Thoracic aorta (tissue), 2 donors: ENCODE measurements at regions not wholly inside any gene's neighbourhood (a gene's known extent, or its start where the extent isn't known, plus 50 kb on each side); places are given as distances from the start of the nearest gene placed in this dataset.

Source experiments
- ATAC-seq: fragments of 150-250 bp; one replicate; pipeline ENCODE4 v1.8.0; 2017; ENCODE audit warnings: low read depth; ENCODE audit not compliant: insufficient number of reproducible peaks, low FRiP score
- DNase-seq: peaks from one replicate; pipeline ENCODE4 v3.0.0-alpha.2; 2020; ENCODE audit warnings: low spot score
- H3K27ac ChIP-seq, 2 donors: fragments of 200-600 bp; sonication (generic); 1 replicate in 1 of 2; 2 replicates in 1 of 2; pipeline ENCODE4 v1.5.1; 2016; ENCODE audit warnings: mild to moderate bottlenecking in 2 of 2, moderate library complexity in 2 of 2
- H3K27me3 ChIP-seq: fragments of 200-600 bp; sonication (generic); replicated peaks from 2 replicates; pipeline ENCODE4 v1.6.0; 2016; ENCODE audit warnings: mild to moderate bottlenecking; ENCODE audit not compliant: insufficient read depth
- H3K36me3 ChIP-seq: fragments of 200-600 bp; sonication (generic); one replicate; pipeline ENCODE4 v1.5.1; 2016
- H3K4me1 ChIP-seq, 2 donors: fragments of 200-600 bp; sonication (generic); 1 replicate in 1 of 2; 2 replicates in 1 of 2; pipeline versions ENCODE4 v1.5.1 to v1.6.0; 2016; ENCODE audit warnings: low read depth in 2 of 2, mild to moderate bottlenecking in 1 of 2; ENCODE audit not compliant: control insufficient read depth in 1 of 2
- H3K4me3 ChIP-seq: fragments of 200-600 bp; sonication (generic); 2 replicates; pipeline ENCODE4 v1.5.1; 2016; ENCODE audit warnings: mild to moderate bottlenecking
- H3K9me3 ChIP-seq: fragments of 200-600 bp; sonication (generic); 2 replicates; pipeline ENCODE4 v1.5.1; 2016
- TF ChIP-seq, protein P1 (sequence below): fragments of 200-600 bp; sonication (generic); IDR thresholded peaks from one replicate; pipeline ENCODE4 v1.5.1; 2019; ENCODE audit warnings: antibody characterized with exemption

DNA sequence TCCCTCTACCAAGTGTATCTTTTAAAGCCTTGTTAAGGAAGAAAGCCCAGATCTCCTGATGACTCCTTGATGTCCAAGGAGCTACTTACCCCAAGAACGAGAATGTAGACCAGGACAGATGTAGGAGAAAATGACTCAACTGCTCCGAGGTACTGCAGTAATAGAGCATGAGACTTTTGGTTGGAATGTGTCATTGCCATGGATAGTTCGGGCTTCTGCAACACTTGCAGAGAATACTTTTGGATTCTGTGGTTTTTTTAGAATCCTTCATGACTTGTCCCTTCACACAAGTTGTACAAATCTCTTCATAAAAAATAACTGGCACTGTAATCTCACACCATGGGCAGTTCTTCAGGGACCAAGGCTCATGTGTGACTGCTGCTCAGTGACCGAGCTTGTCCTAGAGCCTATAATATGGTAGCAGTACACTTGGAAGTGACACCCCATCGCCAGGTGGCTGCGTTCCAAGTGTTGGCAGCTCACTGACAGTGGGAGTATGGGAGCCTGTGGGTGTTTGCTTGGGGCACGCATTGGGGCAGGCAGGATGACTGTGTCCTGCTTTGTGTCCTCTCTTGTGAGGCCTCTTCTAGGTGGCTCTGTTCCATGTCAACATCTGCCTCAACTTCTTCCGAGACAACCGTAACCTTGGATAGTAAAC is 87.9 kb upstream of the WDR1 start:
- Histone ChIP-seq H3K4me1 (no peaks in the 10 kb centered on the region), H3K27me3 (no peaks in the 10 kb centered on the region), H3K9me3 (no peaks in the 10 kb centered on the region), H3K27ac (no peak overlapping the region), H3K4me3 (no peak overlapping the region), H3K36me3 (no peaks in the 10 kb centered on the region)
- ATAC-seq (no peak), DNase-seq (no peak)
- TF ChIP-seq, protein P1, sequence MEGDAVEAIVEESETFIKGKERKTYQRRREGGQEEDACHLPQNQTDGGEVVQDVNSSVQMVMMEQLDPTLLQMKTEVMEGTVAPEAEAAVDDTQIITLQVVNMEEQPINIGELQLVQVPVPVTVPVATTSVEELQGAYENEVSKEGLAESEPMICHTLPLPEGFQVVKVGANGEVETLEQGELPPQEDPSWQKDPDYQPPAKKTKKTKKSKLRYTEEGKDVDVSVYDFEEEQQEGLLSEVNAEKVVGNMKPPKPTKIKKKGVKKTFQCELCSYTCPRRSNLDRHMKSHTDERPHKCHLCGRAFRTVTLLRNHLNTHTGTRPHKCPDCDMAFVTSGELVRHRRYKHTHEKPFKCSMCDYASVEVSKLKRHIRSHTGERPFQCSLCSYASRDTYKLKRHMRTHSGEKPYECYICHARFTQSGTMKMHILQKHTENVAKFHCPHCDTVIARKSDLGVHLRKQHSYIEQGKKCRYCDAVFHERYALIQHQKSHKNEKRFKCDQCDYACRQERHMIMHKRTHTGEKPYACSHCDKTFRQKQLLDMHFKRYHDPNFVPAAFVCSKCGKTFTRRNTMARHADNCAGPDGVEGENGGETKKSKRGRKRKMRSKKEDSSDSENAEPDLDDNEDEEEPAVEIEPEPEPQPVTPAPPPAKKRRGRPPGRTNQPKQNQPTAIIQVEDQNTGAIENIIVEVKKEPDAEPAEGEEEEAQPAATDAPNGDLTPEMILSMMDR, result no peak

DNA sequence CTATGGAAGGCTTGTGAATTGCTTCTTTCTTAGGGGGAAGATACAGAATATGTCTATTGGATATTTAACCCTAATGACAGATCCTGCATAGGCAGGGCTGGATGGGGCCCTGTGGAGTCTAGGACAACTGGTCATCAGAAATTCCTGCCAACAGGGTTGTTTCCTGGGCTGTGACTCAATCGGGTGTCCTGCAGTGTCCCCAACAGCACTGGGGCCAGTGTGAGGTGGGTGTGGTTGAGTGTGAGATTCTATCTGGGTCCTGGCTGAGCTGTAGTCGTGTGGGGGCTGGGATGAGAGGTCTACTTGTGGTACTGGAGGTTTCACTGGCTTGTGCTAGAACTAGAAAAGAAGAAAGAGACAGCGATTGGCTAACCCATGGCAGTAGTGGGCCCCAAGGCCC is 87.3 kb upstream of the WDR1 start:
- no peak overlapping the region for H3K27ac ChIP-seq
- TF ChIP-seq, protein P1, result no peak
- no peaks in the 10 kb centered on the region for H3K9me3 ChIP-seq
- ATAC-seq (no peak), DNase-seq (no peak)
- no peaks in the 10 kb centered on the region for H3K27me3 ChIP-seq
- no peaks in the 10 kb centered on the region for H3K4me1 ChIP-seq
- no peak overlapping the region for H3K4me3 ChIP-seq
- no peaks in the 10 kb centered on the region for H3K36me3 ChIP-seq

DNA sequence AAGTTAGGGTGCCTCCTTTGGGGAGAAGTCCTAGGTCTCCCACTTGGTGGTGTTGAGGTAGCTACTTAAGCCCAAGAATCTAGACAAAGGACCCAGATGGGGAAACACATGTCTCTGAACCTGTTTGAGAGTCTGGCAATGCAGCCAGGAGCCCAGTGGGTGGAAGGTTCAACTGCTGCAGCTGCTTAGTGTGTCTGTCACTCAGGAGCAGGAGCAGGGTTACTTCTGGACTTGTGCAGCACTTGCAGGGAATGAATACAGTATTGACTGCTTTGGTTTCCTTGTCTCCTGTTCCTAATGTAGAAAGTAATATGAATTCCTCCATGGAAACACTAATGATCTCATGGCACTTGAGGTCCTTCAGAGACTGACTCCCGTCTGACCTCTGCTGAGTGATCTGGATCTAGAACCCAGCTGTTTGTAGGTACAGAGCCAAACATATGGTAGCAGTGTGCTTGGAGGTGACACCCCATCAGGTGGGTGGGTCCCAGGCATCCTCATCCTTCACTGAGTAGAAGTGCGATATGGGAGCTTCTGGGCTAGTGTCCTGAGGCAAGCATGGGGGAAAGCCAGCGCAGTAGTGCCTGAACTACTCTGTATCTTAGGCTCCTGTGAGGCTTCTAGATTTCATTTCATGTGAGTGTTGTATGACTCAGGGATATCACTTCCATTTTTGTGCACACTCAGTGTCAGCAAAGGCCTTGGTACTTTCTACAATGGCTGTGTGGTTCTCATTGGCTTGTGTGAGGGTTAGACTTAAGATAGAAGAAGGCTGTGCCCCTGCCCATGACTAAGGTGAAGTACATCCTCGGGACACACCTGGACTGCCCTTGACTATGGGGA is 85.0 kb upstream of the WDR1 start:
- Histone ChIP-seq H3K4me1 (no peaks in the 10 kb centered on the region), H3K27ac (no peak overlapping the region), H3K36me3 (no peaks in the 10 kb centered on the region), H3K27me3 (no peaks in the 10 kb centered on the region), H3K4me3 (no peak overlapping the region), H3K9me3 (no peaks in the 10 kb centered on the region)
- DNase-seq, result no peak
- TF ChIP-seq, protein P1, result no peak
- no peak for ATAC-seq

DNA sequence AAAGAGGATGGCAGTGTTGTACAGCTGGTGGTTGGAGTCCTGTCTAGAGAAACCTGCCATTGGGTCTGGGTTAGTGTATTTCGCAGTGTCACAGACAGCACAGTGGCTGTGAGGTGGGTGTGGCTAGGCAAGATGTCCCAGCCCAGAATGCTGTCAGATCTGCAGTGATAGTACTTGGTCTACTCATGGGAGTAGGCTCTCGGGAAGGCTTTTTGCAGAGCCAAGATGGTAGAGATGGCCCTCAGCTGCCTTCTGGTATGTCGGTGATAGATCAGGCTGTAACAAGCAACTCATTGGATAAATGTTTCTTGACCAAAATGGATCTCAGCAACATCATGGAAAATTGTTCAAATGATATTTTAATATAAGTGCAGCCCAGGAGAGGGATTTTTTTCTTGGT is 84.3 kb upstream of the WDR1 start:
- Histone ChIP-seq H3K9me3 (no peaks in the 10 kb centered on the region), H3K4me3 (no peak overlapping the region), H3K27me3 (no peaks in the 10 kb centered on the region), H3K4me1 (no peaks in the 10 kb centered on the region), H3K27ac (no peak overlapping the region), H3K36me3 (no peaks in the 10 kb centered on the region)
- TF ChIP-seq, protein P1, result no peak
- DNase-seq (no peak), ATAC-seq (no peak)

DNA sequence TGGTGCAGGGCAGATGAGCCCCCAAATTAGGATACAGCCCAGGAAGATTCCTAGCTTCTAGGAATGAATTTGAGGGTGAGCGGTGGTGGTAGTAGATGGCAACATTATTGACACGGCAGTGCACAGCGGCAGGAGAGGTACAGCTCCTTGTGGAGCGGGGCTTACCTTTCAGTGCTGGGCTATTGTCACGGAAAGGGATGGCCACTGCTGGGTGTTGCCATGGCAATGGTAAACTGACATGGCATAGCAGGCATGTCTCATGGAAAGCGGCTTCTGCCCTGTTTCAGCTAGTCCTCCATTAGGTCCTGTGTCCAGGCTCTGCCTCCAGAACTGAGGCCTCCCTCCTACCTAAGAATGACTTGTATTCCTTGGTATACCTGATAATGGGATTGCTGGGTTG is 81.8 kb upstream of the WDR1 start:
- TF ChIP-seq, protein P1, result no peak
- Histone ChIP-seq H3K9me3 (no peaks in the 10 kb centered on the region), H3K27me3 (no peaks in the 10 kb centered on the region), H3K4me1 (no peaks in the 10 kb centered on the region), H3K4me3 (no peak overlapping the region), H3K36me3 (no peaks in the 10 kb centered on the region), H3K27ac (no peak overlapping the region)
- DNase-seq, result no peak
- no peak for ATAC-seq
